Neuronal stem cell (in vitro differentiated cells): ENCODE measurements at regions not wholly inside any gene's neighbourhood (a gene's known extent, or its start where the extent isn't known, plus 50 kb on each side); places are given as distances from the start of the nearest gene placed in this dataset.

ENCODE experiments used
- DNase-seq: peaks from one replicate; pipeline ENCODE4 v3.0.0-alpha.2; 2013; ENCODE audit warnings: low spot score
- H2AFZ ChIP-seq: one replicate; pipeline ENCODE4 v1.6.1; 2013; ENCODE audit warnings: mild to moderate bottlenecking, low read length, inconsistent platforms
- H2AK5ac ChIP-seq: 2 replicates; pipeline ENCODE4 v1.6.1; 2013; ENCODE audit warnings: low read depth, mild to moderate bottlenecking, inconsistent platforms, low read length, moderate library complexity, mixed read lengths
- H2BK120ac ChIP-seq: 2 replicates; pipeline ENCODE4 v1.6.1; 2013; ENCODE audit warnings: low read depth, mild to moderate bottlenecking, inconsistent platforms, low read length, moderate library complexity, mixed read lengths
- H2BK12ac ChIP-seq: one replicate; pipeline ENCODE4 v1.6.1; 2013; ENCODE audit warnings: low read length, inconsistent platforms
- H2BK15ac ChIP-seq: 2 replicates; pipeline ENCODE4 v1.6.1; 2013; ENCODE audit warnings: mild to moderate bottlenecking, low read length, inconsistent platforms, mixed read lengths
- H2BK5ac ChIP-seq: one replicate; pipeline ENCODE4 v1.6.1; 2013; ENCODE audit warnings: inconsistent platforms, mild to moderate bottlenecking, low read length, moderate library complexity
- H3K14ac ChIP-seq: one replicate; pipeline ENCODE4 v1.6.1; 2013; ENCODE audit warnings: low read length, inconsistent platforms
- H3K18ac ChIP-seq: 2 replicates; pipeline ENCODE4 v1.6.1; 2013; ENCODE audit warnings: low read length, inconsistent platforms
- H3K23ac ChIP-seq: 2 replicates; pipeline ENCODE4 v1.6.1; 2013; ENCODE audit warnings: low read depth, mild to moderate bottlenecking, mixed read lengths, low read length, inconsistent platforms; ENCODE audit not compliant: poor library complexity
- H3K27ac ChIP-seq: replicated peaks from 3 replicates; pipeline ENCODE4 v1.5.1; 2013; ENCODE audit warnings: low read length, inconsistent platforms
- H3K27me3 ChIP-seq, 3 experiments: 2 replicates each; pipeline ENCODE4 v1.6.1; 2013; ENCODE audit warnings: low read length in 3 of 3, mild to moderate bottlenecking in 2 of 3, inconsistent platforms in 1 of 3, low read depth in 1 of 3, mixed read lengths in 1 of 3, moderate library complexity in 1 of 3; ENCODE audit not compliant: control insufficient read depth in 3 of 3, insufficient read depth in 3 of 3
- H3K36me3 ChIP-seq, 2 donors: replicated peaks in 1 of 2; 2 replicates each; pipeline ENCODE4 v1.6.1; 2013; ENCODE audit warnings: low read length in 2 of 2; ENCODE audit not compliant: control insufficient read depth in 2 of 2, insufficient read depth in 2 of 2
- H3K4ac ChIP-seq: 2 replicates; pipeline ENCODE4 v1.6.1; 2013; ENCODE audit warnings: inconsistent platforms, mild to moderate bottlenecking, low read length, moderate library complexity
- H3K4me1 ChIP-seq, 2 donors: 1 replicate in 1 of 2; 2 replicates in 1 of 2; pipeline ENCODE4 v1.6.1; 2013; ENCODE audit warnings: low read length in 2 of 2, low read depth in 1 of 2; ENCODE audit not compliant: control insufficient read depth in 2 of 2, insufficient read depth in 1 of 2
- H3K4me2 ChIP-seq: one replicate; pipeline ENCODE4 v1.6.1; 2013; ENCODE audit warnings: mild to moderate bottlenecking, low read length, inconsistent platforms; ENCODE audit not compliant: insufficient read depth, poor library complexity, severe bottlenecking
- H3K4me3 ChIP-seq, 2 donors: 2 replicates each; pipeline ENCODE4 v1.5.1; 2013; ENCODE audit warnings: low read length in 2 of 2, mild to moderate bottlenecking in 2 of 2, inconsistent platforms in 1 of 2, moderate library complexity in 1 of 2
- H3K79me1 ChIP-seq: one replicate; pipeline ENCODE4 v1.6.1; 2013; ENCODE audit warnings: low read depth, mild to moderate bottlenecking, inconsistent platforms, low read length, moderate library complexity
- H3K9ac ChIP-seq: one replicate; pipeline ENCODE4 v1.6.1; 2013; ENCODE audit warnings: mild to moderate bottlenecking, low read depth, low read length, inconsistent platforms; ENCODE audit not compliant: poor library complexity
- H3K9me3 ChIP-seq, 2 donors: replicated peaks in 1 of 2; 2 replicates each; pipeline versions ENCODE3 to v1.6.1; 2013; ENCODE audit warnings: low read length in 2 of 2, mild to moderate bottlenecking in 2 of 2, inconsistent platforms in 1 of 2, low read depth in 1 of 2, mixed read lengths in 1 of 2, moderate library complexity in 1 of 2; ENCODE audit not compliant: control insufficient read depth in 2 of 2, insufficient read depth in 1 of 2
- H4K8ac ChIP-seq: one replicate; pipeline ENCODE4 v1.6.1; 2013; ENCODE audit warnings: low read depth, mild to moderate bottlenecking, inconsistent platforms, low read length, moderate library complexity
- H4K91ac ChIP-seq: one replicate; pipeline ENCODE4 v1.6.1; 2013; ENCODE audit warnings: low read length, low read depth, mild to moderate bottlenecking, inconsistent platforms; ENCODE audit not compliant: poor library complexity
- WGBS, 2 donors: extraction: QIAGEN DNeasy Blood & Tissue Kit; methylation state at CpG; one replicate each; pipeline ENCODE4 v1.1.7; 2013; ENCODE audit warnings: missing lambda C conversion rate in 2 of 2, mixed read lengths in 1 of 2; ENCODE audit not compliant: insufficient read length in 2 of 2, insufficient replicate concordance in 1 of 2; ENCODE audit errors: extremely low coverage in 2 of 2; 5-methylcytosine and 5-hydroxymethylcytosine counted together

- no CpG with 5 or more reads among the region's 4 CpGs for WGBS, 2 donors
- Histone ChIP-seq H3K4me3 (no peak overlapping the region), H2BK15ac (no peak overlapping the region), H4K8ac (no peak overlapping the region), H3K4me1 (no peaks in the 10 kb centered on the region), H2BK12ac (no peak overlapping the region), H3K79me1 (no peaks in the 10 kb centered on the region), H3K23ac (no peak overlapping the region), H3K9me3 (no peaks in the 10 kb centered on the region), H3K18ac (no peak overlapping the region), H3K4me2 (no peak overlapping the region), H3K9ac (no peak overlapping the region), H3K4ac (no peak overlapping the region), H3K27me3 (no peaks in the 10 kb centered on the region), H2AFZ (no peak overlapping the region), H2AK5ac (no peak overlapping the region), H2BK5ac (no peak overlapping the region), H3K27ac (no peak overlapping the region), H3K14ac (no peak overlapping the region), H2BK120ac (no peak overlapping the region), H4K91ac (no peak overlapping the region), H3K36me3 (no peaks in the 10 kb centered on the region)
- DNase-seq = no peak
Measured at GRCh38 chr11:96595011-96595410, 205.2 kb downstream of the JRKL start.

- H3K4me1 ChIP-seq = no peaks in the 10 kb centered on the region
- no peak for DNase-seq
- no peak overlapping the region for H3K9ac ChIP-seq
- no peak overlapping the region for H3K23ac ChIP-seq
- no peaks in the 10 kb centered on the region for H3K79me1 ChIP-seq
- no peak overlapping the region for H2BK12ac ChIP-seq
- H4K8ac ChIP-seq = no peak overlapping the region
- H2BK5ac ChIP-seq = no peak overlapping the region
- no peak overlapping the region for H2AFZ ChIP-seq
- no peak overlapping the region for H2BK15ac ChIP-seq
- no peak overlapping the region for H2BK120ac ChIP-seq
- no CpG with 5 or more reads among the region's 4 CpGs for WGBS, 2 donors
- H3K27ac ChIP-seq = no peak overlapping the region
- H3K4ac ChIP-seq = no peak overlapping the region
- no peaks in the 10 kb centered on the region for H3K27me3 ChIP-seq
- no peak overlapping the region for H3K18ac ChIP-seq
- no peaks in the 10 kb centered on the region for H3K9me3 ChIP-seq
- H3K36me3 ChIP-seq = no peaks in the 10 kb centered on the region
- no peak overlapping the region for H4K91ac ChIP-seq
- H2AK5ac ChIP-seq = no peak overlapping the region
- H3K4me2 ChIP-seq = no peak overlapping the region
- no peak overlapping the region for H3K4me3 ChIP-seq
- no peak overlapping the region for H3K14ac ChIP-seq
Measured at GRCh38 chr11:96607864-96608558, 218.2 kb downstream of the JRKL start.

- no peak for DNase-seq
- Histone ChIP-seq H3K18ac (no peak overlapping the region), H4K91ac (no peak overlapping the region), H3K4me2 (no peak overlapping the region), H3K23ac (no peak overlapping the region), H3K4me3 (no peak overlapping the region), H2AK5ac (peak overlapping the region; percentile 60), H2BK120ac (peak overlapping the region; percentile 54), H2BK12ac (no peak overlapping the region), H3K9ac (no peak overlapping the region), H2AFZ (no peak overlapping the region), H3K36me3 (no peaks in the 10 kb centered on the region), H4K8ac (no peak overlapping the region), H2BK5ac (peak overlapping the region; percentile 71), H3K9me3 (no peaks in the 10 kb centered on the region), H3K27me3 (no peaks in the 10 kb centered on the region), H3K79me1 (no peaks in the 10 kb centered on the region), H3K4ac (no peak overlapping the region), H3K4me1 (peaks cover 0 to 8% of the 10 kb centered on the region in 2 donors), H2BK15ac (no peak overlapping the region), H3K27ac (no peak overlapping the region), H3K14ac (no peak overlapping the region)
- no CpG with 5 or more reads among the region's 4 CpGs for WGBS, 2 donors
Measured at GRCh38 chr11:96614101-96614500, 224.3 kb downstream of the JRKL start.

GRCh38 chr11:96614846-96615245 is 225.0 kb downstream of the JRKL start:
- no peaks in the 10 kb centered on the region for H3K27me3 ChIP-seq
- no peak overlapping the region for H3K4ac ChIP-seq
- H2BK12ac ChIP-seq = peak overlapping the region; percentile 84
- H2AK5ac ChIP-seq = peak overlapping the region; percentile 60
- no peak overlapping the region for H3K4me3 ChIP-seq
- no peak overlapping the region for H4K91ac ChIP-seq
- H2BK5ac ChIP-seq = peak overlapping the region; percentile 71
- H3K36me3 ChIP-seq = no peaks in the 10 kb centered on the region
- peak overlapping the region; percentile 47 for H3K14ac ChIP-seq
- no peak overlapping the region for H3K4me2 ChIP-seq
- peaks cover 0 to 8% of the 10 kb centered on the region in 2 donors for H3K4me1 ChIP-seq
- H4K8ac ChIP-seq = no peak overlapping the region
- no peak overlapping the region for H3K9ac ChIP-seq
- WGBS, 2 donors = no CpG with 5 or more reads among the region's 4 CpGs
- no peaks in the 10 kb centered on the region for H3K9me3 ChIP-seq
- H2BK15ac ChIP-seq = peak overlapping the region; percentile 46
- peak overlapping the region; percentile 54 for H2BK120ac ChIP-seq
- H3K79me1 ChIP-seq = no peaks in the 10 kb centered on the region
- no peak overlapping the region for H2AFZ ChIP-seq
- no peak overlapping the region for H3K27ac ChIP-seq
- no peak for DNase-seq
- peak overlapping the region; percentile 45 for H3K23ac ChIP-seq
- H3K18ac ChIP-seq = peak overlapping the region; percentile 78
